Urinary bladder (tissue), 3 donors: ENCODE measurements at regions not wholly inside any gene's neighbourhood (a gene's known extent, or its start where the extent isn't known, plus 50 kb on each side); places are given as distances from the start of the nearest gene placed in this dataset.

Source experiments
- DNase-seq: peaks from one replicate; pipeline ENCODE4 v3.0.0-alpha.2; 2015; ENCODE audit errors: extremely low spot score
- H3K27ac ChIP-seq: one replicate; pipeline ENCODE4 v1.5.1; 2013; ENCODE audit warnings: low read depth, mild to moderate bottlenecking, moderate library complexity
- H3K36me3 ChIP-seq: one replicate; pipeline ENCODE4 v1.6.1; 2013; ENCODE audit warnings: mild to moderate bottlenecking, moderate library complexity; ENCODE audit not compliant: insufficient read depth
- H3K4me1 ChIP-seq: one replicate; pipeline ENCODE4 v1.6.1; 2013; ENCODE audit warnings: mild to moderate bottlenecking, moderate library complexity; ENCODE audit not compliant: insufficient read depth
- H3K4me3 ChIP-seq: one replicate; pipeline ENCODE4 v1.5.1; 2013; ENCODE audit warnings: low read depth, low read length
- WGBS: extraction: QIAGEN DNeasy Blood & Tissue Kit; methylation state at CpG from one replicate; pipeline ENCODE4 v1.1.7; 2013; 5-methylcytosine and 5-hydroxymethylcytosine counted together
- donor health status: healthy with polysubstance abuse.
- donor health status: healthy.

GRCh38 chr14:85308531-85309300 lies 221.2 kb upstream of the FLRT2 start:
- H3K27ac ChIP-seq: no peak overlapping the region
- H3K4me3 ChIP-seq: no peak overlapping the region
- DNase-seq: no peak
- WGBS: 40% methylated on average over 8 of the region's 8 CpGs
- H3K4me1 ChIP-seq: no peaks in the 10 kb centered on the region
- H3K36me3 ChIP-seq: no peaks in the 10 kb centered on the region

DNA sequence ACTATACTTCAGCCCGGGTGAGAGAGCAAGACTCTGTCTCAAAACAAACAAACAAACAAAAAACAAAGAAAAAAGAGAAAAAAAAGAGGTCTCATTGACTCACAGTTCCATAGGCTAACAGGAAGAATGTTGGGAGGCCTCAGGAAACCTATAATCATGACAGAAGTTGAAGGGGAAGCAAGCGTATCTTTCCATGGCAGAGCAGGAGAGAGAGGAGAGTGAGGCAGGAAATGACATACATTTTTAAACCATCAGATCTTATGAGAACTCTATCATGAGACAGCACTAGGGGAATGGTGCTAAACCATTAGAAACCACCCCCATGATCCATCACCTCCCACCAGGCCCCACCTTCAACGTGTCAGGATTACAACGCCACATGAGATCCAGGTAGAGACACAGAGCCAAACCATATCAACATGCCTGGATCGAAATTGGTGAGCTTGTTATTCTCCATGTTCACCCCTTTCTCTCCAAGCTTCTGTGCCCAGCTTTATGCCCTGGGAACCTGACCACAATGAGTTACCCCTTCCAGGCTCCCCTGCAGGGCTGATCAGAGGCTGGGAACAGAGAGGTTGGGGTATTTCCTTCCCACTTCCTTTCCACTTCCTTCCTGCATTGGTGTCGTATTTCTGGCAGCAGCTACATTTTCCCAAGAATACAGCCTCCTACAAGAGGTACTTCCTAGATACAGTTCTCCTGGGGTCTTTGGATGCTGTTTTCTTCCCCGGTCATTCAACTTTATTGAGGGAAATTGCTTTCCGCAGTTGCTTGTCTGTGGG lies 219.3 kb upstream of the FLRT2 start:
- H3K4me1 ChIP-seq: no peaks in the 10 kb centered on the region
- H3K27ac ChIP-seq: no peak overlapping the region
- WGBS: 94% methylated on average over 8 of the region's 8 CpGs
- no peaks in the 10 kb centered on the region for H3K36me3 ChIP-seq
- H3K4me3 ChIP-seq: no peak overlapping the region
- no peak for DNase-seq

DNA sequence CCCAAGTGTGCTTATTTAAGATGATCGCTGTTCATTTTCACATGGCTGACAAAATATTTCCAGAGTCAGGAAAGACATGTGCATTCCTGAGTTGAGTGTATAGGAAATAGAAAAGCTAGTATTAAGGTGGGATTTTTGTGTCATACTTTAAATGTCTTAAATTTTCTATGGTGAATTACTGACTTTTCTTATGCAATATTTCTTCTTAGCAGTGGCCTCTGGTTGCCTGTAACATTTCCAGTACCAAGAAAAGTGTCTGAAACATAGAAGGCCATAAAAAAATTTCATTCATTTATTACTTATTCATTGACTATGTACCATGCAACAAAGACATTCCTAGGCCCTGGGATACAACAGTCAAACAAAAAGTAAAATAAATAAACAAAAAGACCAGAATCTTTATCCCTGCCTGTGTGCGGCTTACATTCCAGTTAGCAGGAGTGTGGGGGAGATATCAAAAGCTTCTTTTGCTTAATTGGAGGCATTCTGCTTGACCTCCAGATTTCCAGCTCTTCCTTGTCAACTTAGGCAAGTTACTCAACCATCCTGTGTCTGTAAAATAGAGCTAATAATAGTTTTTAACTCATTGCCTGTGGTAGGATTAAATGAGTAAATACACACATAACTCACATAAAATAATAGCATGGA lies 216.3 kb upstream of the FLRT2 start:
- Histone ChIP-seq H3K36me3 (no peaks in the 10 kb centered on the region), H3K4me3 (no peak overlapping the region), H3K4me1 (no peaks in the 10 kb centered on the region), H3K27ac (no peak overlapping the region)
- 64% methylated on average over 2 of the region's 2 CpGs for WGBS
- DNase-seq: no peak

- Histone ChIP-seq H3K4me3 (no peak overlapping the region), H3K36me3 (no peaks in the 10 kb centered on the region), H3K27ac (no peak overlapping the region), H3K4me1 (no peaks in the 10 kb centered on the region)
- no peak for DNase-seq
- WGBS: 74% methylated on average over 3 of the region's 3 CpGs
These were observed 214.7 kb upstream of the FLRT2 start for GRCh38 chr14:85315290-85315689.

- 83% methylated on average over 5 of the region's 5 CpGs for WGBS
- Histone ChIP-seq H3K4me3 (no peak overlapping the region), H3K4me1 (no peaks in the 10 kb centered on the region), H3K27ac (no peak overlapping the region), H3K36me3 (no peaks in the 10 kb centered on the region)
- DNase-seq: no peak
These were observed 214.1 kb upstream of the FLRT2 start for GRCh38 chr14:85315733-85316290.

- DNase-seq: no peak
- Histone ChIP-seq H3K27ac (no peak overlapping the region), H3K36me3 (no peaks in the 10 kb centered on the region), H3K4me3 (no peak overlapping the region), H3K4me1 (no peaks in the 10 kb centered on the region)
- 69% methylated on average over 2 of the region's 2 CpGs for WGBS
These were observed 213.1 kb upstream of the FLRT2 start for GRCh38 chr14:85316701-85317410.

DNA sequence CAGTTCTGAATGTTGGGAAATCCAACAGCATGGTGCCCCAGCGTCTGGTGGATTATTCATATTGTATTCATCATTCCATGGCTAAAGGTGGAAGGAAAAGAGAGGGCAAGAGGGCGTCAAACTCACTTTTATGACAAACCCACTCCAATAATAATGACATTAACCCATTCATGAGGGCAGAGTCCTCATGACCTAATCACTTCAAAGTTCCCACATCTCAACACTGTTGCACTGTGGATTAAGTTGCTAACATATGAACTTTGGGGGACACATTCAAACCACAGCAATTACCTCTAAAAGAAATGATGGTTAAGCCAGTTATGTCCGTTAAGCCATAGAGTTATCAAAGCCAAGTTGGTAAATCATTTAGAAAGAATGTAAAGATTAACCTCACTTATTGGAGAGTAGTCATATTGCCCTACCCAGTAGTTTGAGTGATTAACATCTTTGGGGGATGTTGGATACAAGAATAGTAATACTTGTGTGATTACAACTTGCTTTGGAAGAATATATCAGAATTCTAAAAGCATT lies 212.4 kb upstream of the FLRT2 start:
- Histone ChIP-seq H3K36me3 (no peaks in the 10 kb centered on the region), H3K27ac (no peak overlapping the region), H3K4me1 (no peaks in the 10 kb centered on the region), H3K4me3 (no peak overlapping the region)
- DNase-seq: no peak
- WGBS: 92% methylated on average over 3 of the region's 3 CpGs

DNA sequence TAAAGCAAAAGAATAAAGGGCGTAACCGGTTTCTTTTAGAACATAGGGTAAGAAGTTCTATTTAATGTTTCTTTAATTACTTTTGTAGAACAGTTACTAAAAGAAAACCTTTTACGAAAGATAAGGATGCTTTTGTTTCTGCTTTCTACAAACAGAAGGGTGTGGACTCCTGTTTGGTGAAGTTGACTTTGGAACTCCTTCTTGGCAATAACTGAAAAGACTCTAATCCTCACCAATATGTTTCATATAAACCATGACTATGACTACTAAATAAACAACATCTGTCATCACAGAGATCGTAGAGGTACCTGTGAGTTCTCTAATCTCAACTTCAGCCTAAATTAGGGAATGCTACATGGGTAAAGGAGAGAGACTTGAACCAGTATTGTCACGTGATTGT lies 210.8 kb upstream of the FLRT2 start:
- DNase-seq: no peak
- 86% methylated on average over 5 of the region's 5 CpGs for WGBS

DNA sequence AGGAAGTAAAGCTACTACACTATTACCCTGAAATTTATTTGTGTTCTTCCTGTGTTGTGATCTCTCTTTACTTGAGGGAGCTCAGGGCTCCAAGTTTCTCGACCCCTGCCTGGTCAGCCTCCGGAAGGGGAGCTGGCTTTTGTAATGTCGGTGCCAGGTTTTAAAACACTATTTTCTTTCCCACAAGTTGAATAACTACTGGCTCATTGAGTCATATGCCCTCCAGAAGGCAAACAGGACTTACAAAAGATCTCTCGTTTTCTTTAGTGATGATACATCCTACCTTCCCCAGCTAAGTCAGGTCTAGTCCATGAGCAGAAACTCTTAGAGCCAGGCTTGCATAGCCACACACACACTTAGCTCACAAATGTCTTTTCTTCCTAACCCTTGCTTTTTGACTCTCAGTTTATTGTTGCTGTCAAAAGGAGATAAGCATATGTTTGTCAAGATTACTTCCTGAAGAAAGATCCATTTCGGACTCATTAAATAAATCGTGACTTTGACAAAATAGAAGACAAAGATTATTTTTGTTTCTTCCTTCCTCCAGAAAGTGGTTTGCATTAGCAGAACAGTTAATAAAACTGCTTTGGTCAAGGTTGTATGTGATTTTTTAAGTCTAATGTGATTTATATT lies 209.8 kb upstream of the FLRT2 start:
- Histone ChIP-seq H3K27ac (no peak overlapping the region), H3K4me1 (no peaks in the 10 kb centered on the region), H3K4me3 (no peak overlapping the region), H3K36me3 (no peaks in the 10 kb centered on the region)
- WGBS: 57% methylated on average over 6 of the region's 6 CpGs
- DNase-seq: no peak

More for the DNA sequence above, 210.8 kb upstream of the FLRT2 start:
- Histone ChIP-seq H3K27ac (no peak overlapping the region), H3K4me3 (no peak overlapping the region), H3K36me3 (no peaks in the 10 kb centered on the region), H3K4me1 (no peaks in the 10 kb centered on the region)

DNA sequence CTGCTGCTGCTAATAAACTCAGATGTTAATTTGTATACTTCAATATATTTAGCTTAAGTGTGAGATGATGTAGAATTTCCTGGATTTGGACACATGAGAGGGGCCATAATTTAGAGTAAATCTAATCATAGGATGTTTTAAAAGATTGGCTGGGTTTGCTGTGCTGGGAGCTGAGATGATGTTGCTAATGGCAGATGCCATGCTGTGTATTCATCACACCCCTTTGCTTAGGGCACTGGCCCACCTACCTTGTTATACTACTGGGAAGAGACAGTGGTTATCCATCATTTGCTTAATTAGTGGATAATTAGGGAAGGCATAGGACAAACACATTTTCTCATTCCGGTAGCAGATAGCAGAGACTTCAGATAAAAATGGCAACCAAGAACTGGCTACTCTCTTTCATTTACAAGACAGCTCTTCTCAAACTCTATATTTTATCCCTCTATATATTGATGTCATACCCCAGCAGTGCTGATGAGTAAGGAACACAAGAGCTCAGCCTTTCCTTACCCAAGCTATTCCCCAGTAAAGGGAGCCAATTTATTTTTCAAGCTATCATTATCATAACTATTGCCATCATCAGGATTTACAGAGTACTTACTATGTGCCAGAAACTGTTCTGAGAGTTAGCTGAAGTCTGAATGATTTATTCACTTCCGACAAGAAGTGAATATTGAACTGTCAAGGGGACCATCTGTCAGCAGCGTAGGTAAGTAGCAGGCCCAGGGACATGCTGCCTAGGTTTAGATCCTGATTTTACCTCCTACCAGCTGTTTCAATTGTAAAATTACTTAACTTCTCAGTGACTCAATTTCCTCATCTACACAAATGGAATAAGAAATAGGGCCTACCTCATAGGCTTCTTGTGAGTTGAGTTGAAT lies 204.6 kb upstream of the FLRT2 start:
- Histone ChIP-seq H3K4me3 (no peak overlapping the region), H3K36me3 (no peaks in the 10 kb centered on the region), H3K27ac (no peak overlapping the region), H3K4me1 (no peaks in the 10 kb centered on the region)
- DNase-seq: no peak
- WGBS: 95% methylated on average over 3 of the region's 3 CpGs

DNA sequence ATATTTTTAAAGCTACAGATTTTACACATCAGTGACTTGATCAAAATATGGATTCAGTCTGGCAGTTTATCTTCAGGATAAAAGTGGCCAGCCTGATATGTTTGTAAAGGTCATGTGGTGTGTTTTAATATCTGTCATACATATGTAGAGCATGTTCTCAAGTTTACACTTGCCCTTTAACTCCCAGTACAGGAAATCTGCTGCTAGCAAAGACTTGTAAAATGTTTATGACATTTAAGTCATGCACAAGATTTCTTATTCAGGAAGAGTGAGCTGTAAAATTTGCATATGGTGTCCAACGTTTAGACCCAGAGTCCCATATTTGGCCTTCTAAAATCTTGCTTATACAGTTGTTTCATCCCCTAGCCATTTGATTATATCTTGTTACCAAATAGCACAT lies 197.5 kb upstream of the FLRT2 start:
- Histone ChIP-seq H3K36me3 (no peaks in the 10 kb centered on the region), H3K4me1 (no peaks in the 10 kb centered on the region), H3K27ac (no peak overlapping the region), H3K4me3 (no peak overlapping the region)
- WGBS: 21% methylated on average over 1 of the region's 1 CpG
- DNase-seq: no peak

- Histone ChIP-seq H3K27ac (no peak overlapping the region), H3K4me1 (no peaks in the 10 kb centered on the region), H3K4me3 (no peak overlapping the region), H3K36me3 (no peaks in the 10 kb centered on the region)
- 90% methylated on average over 3 of the region's 3 CpGs for WGBS
- DNase-seq: no peak
These were observed 196.6 kb upstream of the FLRT2 start for GRCh38 chr14:85333313-85333712.
